Endothelial cell (in vitro differentiated cells): ENCODE measurements at regions not wholly inside any gene's neighbourhood (a gene's known extent, or its start where the extent isn't known, plus 50 kb on each side); places are given as distances from the start of the nearest gene placed in this dataset.

Experiments used
- DNase-seq: peaks from one replicate; pipeline ENCODE4 v3.0.0; 2021; ENCODE audit warnings: low spot score
- H3K27ac Mint-ChIP-seq: one replicate; pipeline ENCODE4 v1.8.0; 2021; ENCODE audit warnings: mixed read lengths, inconsistent platforms; ENCODE audit not compliant: unreplicated experiment
- H3K27me3 Mint-ChIP-seq: one replicate; pipeline ENCODE4 v1.8.0; 2021; ENCODE audit warnings: mild to moderate bottlenecking, moderate library complexity, mixed read lengths, inconsistent platforms; ENCODE audit not compliant: unreplicated experiment
- H3K36me3 Mint-ChIP-seq: one replicate; pipeline ENCODE4 v1.8.0; 2021; ENCODE audit warnings: mild to moderate bottlenecking, low read depth, mixed read lengths, inconsistent platforms; ENCODE audit not compliant: unreplicated experiment
- H3K4me1 Mint-ChIP-seq: one replicate; pipeline ENCODE4 v1.8.0; 2021; ENCODE audit warnings: mild to moderate bottlenecking, mixed read lengths, inconsistent platforms; ENCODE audit not compliant: unreplicated experiment
- H3K4me3 Mint-ChIP-seq: one replicate; pipeline ENCODE4 v1.8.0; 2021; ENCODE audit warnings: mild to moderate bottlenecking, mixed read lengths, inconsistent platforms; ENCODE audit not compliant: unreplicated experiment
- H3K9me3 Mint-ChIP-seq: one replicate; pipeline ENCODE4 v1.8.0; 2021; ENCODE audit warnings: mixed read lengths, inconsistent platforms; ENCODE audit not compliant: unreplicated experiment
- CTCF ChIP-seq: fragments of 200-600 bp; sonication (generic); IDR thresholded peaks from one replicate; pipeline ENCODE4 v1.5.0; 2021; ENCODE audit warnings: antibody characterized with exemption; ENCODE audit not compliant: unreplicated experiment

GRCh38 chr10:106181501-106181900, 983.0 kb downstream of the SORCS1 start:
- no peaks in the 10 kb centered on the region for H3K27me3 Mint-ChIP-seq
- H3K4me1 Mint-ChIP-seq = peaks cover 3% of the 10 kb centered on the region
- no peak overlapping the region for H3K4me3 Mint-ChIP-seq
- H3K27ac Mint-ChIP-seq = no peak overlapping the region
- no peaks in the 10 kb centered on the region for H3K36me3 Mint-ChIP-seq
- no peaks in the 10 kb centered on the region for H3K9me3 Mint-ChIP-seq
- TF ChIP-seq CTCF = no peak
- DNase-seq = no peak

- Mint-ChIP-seq H3K36me3 (no peaks in the 10 kb centered on the region), H3K27me3 (no peaks in the 10 kb centered on the region), H3K9me3 (no peaks in the 10 kb centered on the region), H3K4me3 (no peak overlapping the region), H3K4me1 (peaks cover 3% of the 10 kb centered on the region), H3K27ac (no peak overlapping the region)
- no peak for DNase-seq
- TF ChIP-seq CTCF = no peak
Measured at GRCh38 chr10:106179430-106179829, 985.1 kb downstream of the SORCS1 start.

GRCh38 chr10:106175760-106176377, 988.6 kb downstream of the SORCS1 start:
- peak; percentile 53 for TF ChIP-seq CTCF
- Mint-ChIP-seq H3K4me3 (no peak overlapping the region), H3K4me1 (no peaks in the 10 kb centered on the region), H3K36me3 (no peaks in the 10 kb centered on the region), H3K9me3 (no peaks in the 10 kb centered on the region), H3K27ac (no peak overlapping the region), H3K27me3 (no peaks in the 10 kb centered on the region)
- DNase-seq = no peak

GRCh38 chr10:106173838-106174237, 990.7 kb downstream of the SORCS1 start:
- H3K4me1 Mint-ChIP-seq = no peaks in the 10 kb centered on the region
- no peaks in the 10 kb centered on the region for H3K9me3 Mint-ChIP-seq
- no peak overlapping the region for H3K4me3 Mint-ChIP-seq
- no peak for DNase-seq
- H3K27ac Mint-ChIP-seq = no peak overlapping the region
- no peak for TF ChIP-seq CTCF
- no peaks in the 10 kb centered on the region for H3K27me3 Mint-ChIP-seq
- no peaks in the 10 kb centered on the region for H3K36me3 Mint-ChIP-seq

- Mint-ChIP-seq H3K4me3 (no peak overlapping the region), H3K27ac (no peak overlapping the region), H3K36me3 (no peaks in the 10 kb centered on the region), H3K9me3 (no peaks in the 10 kb centered on the region), H3K4me1 (no peaks in the 10 kb centered on the region), H3K27me3 (no peaks in the 10 kb centered on the region)
- no peak for TF ChIP-seq CTCF
- DNase-seq = no peak
Measured at GRCh38 chr10:106169241-106169640, 995.3 kb downstream of the SORCS1 start.
